NCI-H69 (cell line): ENCODE measurements at regions not wholly inside any gene's neighbourhood (a gene's known extent, or its start where the extent isn't known, plus 50 kb on each side); places are given as distances from the start of the nearest gene placed in this dataset.

ENCODE experiments used
- DNase-seq: peaks from one replicate; lab custom pipeline; 2025; lab: John Stamatoyannopoulos, UW

GRCh38 chr11:27192184-27192583, 151.6 kb downstream of the BBOX1 start:
- DNase-seq, result no peak

DNA sequence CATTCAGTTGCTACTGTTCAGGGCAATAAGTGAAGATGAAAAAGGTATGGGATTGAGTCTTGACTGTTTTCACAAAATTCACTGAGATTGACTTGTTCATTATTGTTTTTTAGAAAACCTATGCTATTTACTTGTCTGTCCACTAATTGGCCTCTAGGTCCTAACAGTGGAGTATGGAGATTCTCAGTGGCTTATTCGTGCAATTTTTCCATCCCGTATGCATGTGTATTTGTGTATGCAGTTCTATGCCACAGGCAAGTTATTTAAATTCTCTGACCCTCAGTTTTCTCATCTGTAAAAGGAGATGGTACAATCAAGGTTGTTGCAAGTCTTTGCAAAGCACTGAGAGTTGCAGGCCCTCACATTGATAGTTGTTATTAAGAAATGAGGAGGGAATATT, 151.0 kb downstream of the BBOX1 start:
- DNase-seq, result no peak

DNA sequence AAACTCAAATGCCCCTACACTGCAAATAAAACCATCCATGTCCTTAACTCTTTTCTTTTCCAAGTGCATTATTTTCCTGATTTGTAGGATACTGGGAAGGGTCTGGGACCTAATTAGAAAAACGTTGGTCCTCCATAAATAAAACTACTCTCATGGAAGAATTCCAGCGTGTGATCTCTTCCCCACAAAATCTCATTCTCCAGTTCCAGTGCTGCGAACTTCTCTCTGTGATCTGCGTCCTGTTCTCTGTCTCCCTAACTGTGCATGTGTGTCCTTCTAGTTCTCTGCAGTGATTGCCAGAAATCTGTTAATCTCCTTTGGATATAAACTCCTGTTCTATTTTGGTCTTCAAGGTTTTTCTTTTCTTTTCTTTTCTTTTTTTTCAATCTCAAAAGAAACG, 148.1 kb downstream of the BBOX1 start:
- DNase-seq, result no peak

- no peak for DNase-seq
Observed at GRCh38 chr11:27187848-27188621, 147.4 kb downstream of the BBOX1 start.

DNA sequence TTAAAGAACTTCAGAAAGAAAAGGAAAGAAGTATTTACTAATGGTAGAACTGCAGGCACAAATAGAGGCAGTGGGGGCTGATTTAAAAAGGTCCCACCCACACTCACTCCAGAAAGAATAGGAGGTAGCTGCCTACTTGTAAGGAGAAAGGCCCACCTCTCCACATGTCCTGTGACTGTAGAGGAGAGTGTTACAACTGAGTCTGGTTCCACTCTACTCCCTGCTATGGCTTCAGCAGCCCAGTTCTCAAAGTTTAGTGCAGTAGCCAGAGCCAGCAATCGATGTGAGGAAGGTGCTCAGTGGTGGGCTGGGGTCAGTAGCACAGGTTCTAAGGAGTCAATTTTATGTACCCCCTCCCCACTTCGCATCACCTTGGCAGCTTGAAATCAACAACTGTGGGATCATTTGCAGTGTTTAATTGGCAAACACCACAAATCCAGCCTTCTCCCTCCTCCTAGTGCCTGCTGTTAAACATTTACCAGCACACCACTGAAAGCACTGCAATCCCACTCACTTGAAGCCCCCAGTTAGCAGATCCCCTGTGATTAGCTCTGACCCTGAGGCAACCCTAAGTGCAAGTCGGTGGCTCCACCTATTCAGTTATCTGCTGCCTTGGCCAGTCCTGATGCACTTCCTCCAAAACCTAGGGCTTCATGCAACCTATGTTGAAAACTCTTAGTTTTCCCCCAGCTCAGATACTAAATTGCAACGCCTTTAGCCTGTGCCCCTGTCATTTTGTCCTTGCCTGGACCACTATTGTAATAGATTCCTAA, 146.6 kb downstream of the BBOX1 start:
- no peak for DNase-seq

DNA sequence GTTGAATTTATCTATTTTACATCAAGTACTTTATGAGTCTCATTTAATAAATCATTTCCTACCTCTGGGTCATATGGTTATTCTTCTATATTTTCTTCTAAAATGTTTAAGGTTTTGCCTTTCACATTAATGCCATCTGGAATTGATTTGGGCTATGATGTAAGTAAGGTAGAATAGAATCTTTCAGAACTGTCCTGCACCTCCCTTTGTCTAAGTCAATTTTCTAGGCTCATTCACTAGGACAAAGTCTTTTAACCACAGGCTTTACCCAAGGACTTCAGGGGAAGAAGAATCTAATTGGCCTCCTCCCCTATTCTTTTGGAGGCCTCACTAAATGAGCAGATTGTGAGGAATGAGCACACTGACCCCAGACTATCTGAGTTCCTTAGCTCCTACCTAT, 146.0 kb downstream of the BBOX1 start:
- DNase-seq, result no peak

- peak; percentile 43 for DNase-seq
Observed at GRCh38 chr11:27184458-27185312, 144.1 kb downstream of the BBOX1 start.

DNA sequence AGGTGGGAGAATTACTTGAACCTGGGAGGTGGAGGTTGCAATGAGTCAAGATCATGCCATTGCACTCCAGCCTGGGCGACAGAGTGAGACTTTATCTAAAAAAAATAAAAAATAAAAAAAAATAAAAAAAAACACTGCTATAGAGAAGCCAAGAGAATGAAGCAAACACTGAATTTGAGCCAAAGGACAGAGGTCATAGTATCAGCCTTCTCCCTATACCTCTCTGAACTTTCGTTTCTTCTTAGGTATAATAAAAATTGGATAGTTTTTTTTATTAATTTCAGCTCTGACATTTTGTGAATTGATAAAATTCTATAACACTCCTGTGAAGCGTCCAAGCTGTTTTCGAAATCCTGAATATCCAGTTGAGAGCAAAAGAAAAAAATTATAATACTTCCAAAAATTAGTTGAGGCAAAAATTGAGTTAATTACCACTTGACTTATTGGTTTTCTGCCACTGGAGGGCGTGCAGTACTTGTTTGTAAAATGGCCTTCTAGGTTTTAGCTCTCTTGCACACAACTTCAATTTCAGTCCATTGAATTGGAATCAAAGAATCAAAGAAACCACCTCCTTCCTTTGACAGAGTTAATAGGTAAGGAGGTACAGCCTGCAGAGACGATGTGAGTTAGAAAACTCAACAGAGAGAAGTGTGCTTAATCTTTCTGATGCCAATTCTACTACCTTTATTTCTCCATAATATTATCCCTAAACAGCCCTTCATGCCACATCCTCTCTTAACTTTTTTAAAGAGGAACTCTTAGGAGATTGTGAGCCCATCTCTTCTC, 143.2 kb downstream of the BBOX1 start:
- DNase-seq, result peak; percentile 90

- peak; percentile 62 for DNase-seq
Observed at GRCh38 chr11:27179334-27179733, 138.7 kb downstream of the BBOX1 start.

- no peak for DNase-seq
Observed at GRCh38 chr11:27178859-27179258, 138.2 kb downstream of the BBOX1 start.
